A549 (cell line): ENCODE measurements at regions not wholly inside any gene's neighbourhood (a gene's known extent, or its start where the extent isn't known, plus 50 kb on each side); places are given as distances from the start of the nearest gene placed in this dataset.

Experiments used
- ATAC-seq, 2 experiments: fragments of 200-7000 bp in 1 of 2; fragments of >200 bp in 1 of 2; cut with Nextera tagmentation in 1 of 2; cut with Tn5 transposase in 1 of 2; 3 replicates each; pipeline versions ENCODE4 v1.8.0 to v1.9.1; 2018 to 2020; ENCODE audit warnings: mild to moderate bottlenecking in 1 of 2, moderate library complexity in 1 of 2
- CTCF ChIA-PET: fragments of 300-600 bp; sonication (Branson Sonifier 250); formaldehyde crosslinking; extraction: SDS; loops from one replicate; lab custom pipeline; 2021; ENCODE audit warnings: antibody characterized with exemption, inconsistent platforms; lab: Yijun Ruan, JAX
- POLR2A ChIA-PET: fragments of 350-600 bp; formaldehyde crosslinking; extraction: SDS; loops from one replicate; lab custom pipeline; 2021; ENCODE audit warnings: antibody characterized with exemption, inconsistent platforms; lab: Yijun Ruan, JAX
- DNase-seq, 2 experiments: peaks; one replicate each; pipeline versions ENCODE4 v3.0.0 to v3.0.0-alpha.2; 2011 to 2016; ENCODE audit warnings: low read depth in 1 of 2, low spot score in 1 of 2
- FAIRE-seq: peaks from 2 replicates; lab custom pipeline; 2011; peaks lifted over from hg19 to GRCh38; lab: Jason Lieb, UNC
- H3K27ac ChIP-seq, 2 experiments: fragments of >200 bp; sonication (Bioruptor Twin); formaldehyde crosslinking; 3 replicates each; pipeline ENCODE4 v1.5.1; 2016 to 2017
- H3K4me1 ChIP-seq: fragments of >200 bp; sonication (Bioruptor Twin); formaldehyde crosslinking; 3 replicates; pipeline ENCODE4 v1.6.1; 2016
- H3K4me2 ChIP-seq: fragments of >200 bp; sonication (Bioruptor Twin); formaldehyde crosslinking; 3 replicates; pipeline ENCODE4 v1.6.1; 2016
- H3K4me3 ChIP-seq: fragments of >200 bp; sonication (Bioruptor Twin); formaldehyde crosslinking; 3 replicates; pipeline ENCODE4 v1.5.1; 2016
- H3K9me3 ChIP-seq: fragments of >200 bp; sonication (Bioruptor Twin); formaldehyde crosslinking; 3 replicates; pipeline ENCODE4 v1.6.1; 2016
- CBX2 ChIP-seq: fragments of 200-600 bp; sonication (generic); IDR thresholded peaks from 2 replicates; pipeline ENCODE4 v1.6.1; 2016; ENCODE audit warnings: low read depth, mild to moderate bottlenecking, borderline replicate concordance
- E2F6 ChIP-seq: IDR thresholded peaks from 2 replicates; pipeline ENCODE4 v1.6.1; 2012; ENCODE audit warnings: low read depth, borderline replicate concordance
- EP300 ChIP-seq, 2 experiments: fragments of >200 bp; sonication (Bioruptor Twin); formaldehyde crosslinking; IDR thresholded peaks; 2 replicates in 1 of 2; 3 replicates in 1 of 2; pipeline ENCODE4 v1.6.1; 2016 to 2017
- ESRRA ChIP-seq: fragments of 150-350 bp; IDR thresholded peaks from 2 replicates; pipeline ENCODE4 v1.6.1; 2014; ENCODE audit warnings: mild to moderate bottlenecking, low read length, borderline replicate concordance
- FOSL2 ChIP-seq, 2 experiments: fragments of 450-650 bp in 1 of 2; fragments of >200 bp in 1 of 2; sonication (Bioruptor Twin) in 1 of 2; formaldehyde crosslinking; IDR thresholded peaks; 2 replicates each; pipeline versions ENCODE4 v1.5.0 to v1.6.1; 2016 to 2020; ENCODE audit warnings: mild to moderate bottlenecking in 1 of 2, moderate library complexity in 1 of 2
- FOXS1 ChIP-seq: fragments of 250-450 bp; sonication (Bioruptor Pico); IDR thresholded peaks from 2 replicates; pipeline ENCODE4 v1.5.0; 2020; ENCODE audit warnings: mild to moderate bottlenecking, moderate library complexity
- GATA3 ChIP-seq: IDR thresholded peaks from 2 replicates; pipeline ENCODE4 v1.6.1; 2012; ENCODE audit warnings: borderline replicate concordance
- HDAC2 ChIP-seq: fragments of 200-600 bp; sonication (generic); IDR thresholded peaks from 2 replicates; pipeline ENCODE4 v1.6.1; 2016
- HEYL ChIP-seq: fragments of 250-450 bp; sonication (Bioruptor Pico); IDR thresholded peaks from 2 replicates; pipeline ENCODE4 v1.8.0; 2021; ENCODE audit warnings: mild to moderate bottlenecking, moderate library complexity
- HOXA7 ChIP-seq: fragments of 250-450 bp; sonication (Bioruptor Pico); IDR thresholded peaks from 2 replicates; pipeline ENCODE4 v1.5.0; 2020; ENCODE audit warnings: mild to moderate bottlenecking, moderate library complexity
- JUN ChIP-seq, 2 experiments: fragments of >200 bp; sonication (Bioruptor Twin); formaldehyde crosslinking; IDR thresholded peaks; 2 replicates in 1 of 2; 3 replicates in 1 of 2; pipeline ENCODE4 v1.6.1; 2016 to 2017
- KDM5A ChIP-seq: fragments of 200-600 bp; sonication (generic); IDR thresholded peaks from 2 replicates; pipeline ENCODE4 v1.6.1; 2016; ENCODE audit warnings: antibody characterized with exemption, mild to moderate bottlenecking
- NFE2L2 ChIP-seq: fragments of 150-350 bp; conservative IDR thresholded peaks from 2 replicates; pipeline ENCODE4 v1.6.1; 2014; ENCODE audit warnings: low read length
- NR3C1 ChIP-seq: fragments of >200 bp; sonication (Bioruptor Twin); formaldehyde crosslinking; IDR thresholded peaks from 3 replicates; pipeline ENCODE4 v1.6.1; 2017
- PBX3 ChIP-seq: IDR thresholded peaks from 2 replicates; pipeline ENCODE4 v1.6.1; 2012
- POLR2A ChIP-seq: IDR thresholded peaks from 2 replicates; pipeline ENCODE4 v1.6.1; 2012; ENCODE audit warnings: mild to moderate bottlenecking, low read length
- POLR2AphosphoS2 ChIP-seq: conservative IDR thresholded peaks from 2 replicates; pipeline ENCODE4 v1.6.1; 2012; ENCODE audit warnings: low read length, improper control_type of control experiment, inconsistent platforms
- RAD21 ChIP-seq, 2 experiments: fragments of >200 bp in 1 of 2; sonication (Bioruptor Twin) in 1 of 2; formaldehyde crosslinking in 1 of 2; IDR thresholded peaks in 1 of 2; conservative IDR thresholded peaks in 1 of 2; 2 replicates in 1 of 2; 3 replicates in 1 of 2; pipeline ENCODE4 v1.6.1; 2012 to 2018; ENCODE audit warnings: inconsistent platforms in 1 of 2
- RARB ChIP-seq: fragments of 250-450 bp; sonication (Bioruptor Pico); IDR thresholded peaks from 2 replicates; pipeline ENCODE4 v1.8.0; 2021; ENCODE audit warnings: mild to moderate bottlenecking, moderate library complexity
- RNF2 ChIP-seq: fragments of 200-600 bp; sonication (generic); IDR thresholded peaks from 2 replicates; pipeline ENCODE4 v1.6.1; 2016; ENCODE audit warnings: low read depth, mild to moderate bottlenecking, antibody characterized with exemption, moderate library complexity, borderline replicate concordance
- SMC3 ChIP-seq: fragments of >200 bp; sonication (Bioruptor Twin); formaldehyde crosslinking; IDR thresholded peaks from 3 replicates; pipeline ENCODE4 v1.6.1; 2018; ENCODE audit warnings: inconsistent platforms
- SREBF2 ChIP-seq: fragments of 450-650 bp; IDR thresholded peaks from 2 replicates; pipeline ENCODE4 v1.6.1; 2014; ENCODE audit warnings: mild to moderate bottlenecking, moderate library complexity
- USF2 ChIP-seq: fragments of 450-650 bp; IDR thresholded peaks from 2 replicates; pipeline ENCODE4 v1.6.1; 2014; ENCODE audit warnings: antibody characterized with exemption
- ZC3H11A ChIP-seq: fragments of 450-650 bp; IDR thresholded peaks from 2 replicates; pipeline ENCODE4 v1.6.1; 2014; ENCODE audit warnings: antibody characterized with exemption, mild to moderate bottlenecking
- ZFP36 ChIP-seq: fragments of 450-650 bp; IDR thresholded peaks from 2 replicates; pipeline ENCODE4 v1.6.1; 2014; ENCODE audit warnings: borderline replicate concordance; ENCODE audit not compliant: partially characterized antibody
- ZNF302 ChIP-seq: fragments of 250-450 bp; sonication (Bioruptor Pico); IDR thresholded peaks from 2 replicates; pipeline ENCODE4 v1.9.0; 2021; ENCODE audit warnings: inconsistent platforms, mild to moderate bottlenecking, moderate library complexity
- ZSCAN20 ChIP-seq: fragments of 250-450 bp; sonication (Bioruptor Pico); IDR thresholded peaks from 2 replicates; pipeline ENCODE4 v1.8.0; 2022; ENCODE audit warnings: mild to moderate bottlenecking, moderate library complexity
- WGBS: methylation state at CpG from one replicate; pipeline ENCODE4 v1.1.6; 2017; ENCODE audit errors: missing lambda C conversion rate; 5-methylcytosine and 5-hydroxymethylcytosine counted together
- TF ChIP-seq, protein P1 (sequence below): fragments of >200 bp; sonication (Bioruptor Twin); formaldehyde crosslinking; IDR thresholded peaks from 3 replicates; pipeline ENCODE4 v1.6.1; 2016

GRCh38 chr2:111665011-111665410, 219.0 kb downstream of the ANAPC1 start:
- POLR2A ChIA-PET: no interaction called here
- no peak overlapping the region for H3K4me3 ChIP-seq
- FAIRE-seq: no peak
- H3K4me1 ChIP-seq: peaks cover 20% of the 10 kb centered on the region
- no peaks in the 10 kb centered on the region for H3K9me3 ChIP-seq
- H3K4me2 ChIP-seq: no peak overlapping the region
- TF ChIP-seq HEYL (CRISPR knock-in tag) (no peak), GATA3 (no peak), ZC3H11A (no peak), JUN (IDR thresholded peaks at IDR 0.05) (no peak), E2F6 (no peak), SMC3 (no peak), EP300 (IDR thresholded peaks at IDR 0.05) (no peak), KDM5A (no peak), RAD21 (conservative IDR thresholded peaks at IDR 0.05 in 1 of 2, IDR thresholded peaks at IDR 0.05 in 1 of 2) (no peak), ZSCAN20 (no peak), NFE2L2 (no peak), RARB (CRISPR knock-in tag) (no peak), ESRRA (no peak), ZFP36 (no peak), ZNF302 (CRISPR knock-in tag) (no peak), SREBF2 (no peak), FOSL2 (IDR thresholded peaks at IDR 0.05) (no peak), FOSL2 (CRISPR knock-in tag; IDR thresholded peaks at IDR 0.05) (no peak), USF2 (no peak), HDAC2 (no peak)
- DNase-seq: no peak
- 69% methylated on average over 7 of the region's 7 CpGs for WGBS
- no peak for ATAC-seq
- no peak overlapping the region for H3K27ac ChIP-seq
- CTCF ChIA-PET: no interaction called here

- Histone ChIP-seq H3K27ac (no peak overlapping the region), H3K4me2 (no peak overlapping the region), H3K4me1 (peaks cover 14% of the 10 kb centered on the region; the same call in 2 of the 3 replicates), H3K4me3 (no peak overlapping the region), H3K9me3 (no peaks in the 10 kb centered on the region)
- 88% methylated on average over 3 of the region's 3 CpGs for WGBS
- CTCF ChIA-PET: no interaction called here
- FAIRE-seq (no peak), ATAC-seq (no peak), DNase-seq (no peak)
- TF ChIP-seq E2F6 (no peak), POLR2AphosphoS2 (no peak), FOXS1 (CRISPR knock-in tag) (no peak), POLR2A (no peak)
- POLR2A ChIA-PET: no interaction called here
Measured at GRCh38 chr2:111665551-111666116, 218.4 kb downstream of the ANAPC1 start.

DNA sequence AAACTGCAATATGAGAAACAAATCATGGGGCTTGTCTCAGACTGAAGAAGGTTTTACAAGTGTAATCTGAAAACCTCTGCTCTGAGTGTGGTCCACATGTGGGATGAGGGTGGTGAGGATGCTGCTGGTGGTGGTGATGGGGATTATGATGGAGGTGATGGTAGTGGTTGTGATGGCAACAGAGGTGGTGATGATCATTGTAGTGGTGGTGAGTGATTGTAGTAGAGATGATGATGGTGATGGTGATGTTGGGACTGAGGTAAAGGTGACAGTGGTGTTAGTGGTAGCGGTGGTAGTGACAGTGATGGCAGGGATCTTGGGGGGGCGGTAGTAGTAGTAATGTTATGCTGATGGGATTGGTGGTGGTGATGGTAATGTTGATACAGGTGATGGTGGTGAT, 217.8 kb downstream of the ANAPC1 start:
- no peak for ATAC-seq
- Histone ChIP-seq H3K9me3 (no peaks in the 10 kb centered on the region), H3K27ac (no peak overlapping the region), H3K4me1 (peaks cover 13% of the 10 kb centered on the region; the same call in 2 of the 3 replicates), H3K4me3 (no peak overlapping the region), H3K4me2 (no peak overlapping the region)
- POLR2A ChIA-PET: no interaction called here
- 93% methylated on average over 2 of the region's 2 CpGs for WGBS
- no peak for DNase-seq
- no peak for FAIRE-seq
- CTCF ChIA-PET: no interaction called here
- TF ChIP-seq NFE2L2 (no peak), RNF2 (no peak), HOXA7 (CRISPR knock-in tag) (no peak), NR3C1 (no peak), CBX2 (no peak), ESRRA (no peak), PBX3 (no peak)
- TF ChIP-seq, protein P1, sequence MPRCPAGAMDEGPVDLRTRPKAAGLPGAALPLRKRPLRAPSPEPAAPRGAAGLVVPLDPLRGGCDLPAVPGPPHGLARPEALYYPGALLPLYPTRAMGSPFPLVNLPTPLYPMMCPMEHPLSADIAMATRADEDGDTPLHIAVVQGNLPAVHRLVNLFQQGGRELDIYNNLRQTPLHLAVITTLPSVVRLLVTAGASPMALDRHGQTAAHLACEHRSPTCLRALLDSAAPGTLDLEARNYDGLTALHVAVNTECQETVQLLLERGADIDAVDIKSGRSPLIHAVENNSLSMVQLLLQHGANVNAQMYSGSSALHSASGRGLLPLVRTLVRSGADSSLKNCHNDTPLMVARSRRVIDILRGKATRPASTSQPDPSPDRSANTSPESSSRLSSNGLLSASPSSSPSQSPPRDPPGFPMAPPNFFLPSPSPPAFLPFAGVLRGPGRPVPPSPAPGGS: no peak
- TF ChIP-seq, all 56 proteins: peak for 0
